SIG-M5 treated with dmso at 0.1 percent for 504 hours (cell line): ENCODE measurements at regions not wholly inside any gene's neighbourhood (a gene's known extent, or its start where the extent isn't known, plus 50 kb on each side); places are given as distances from the start of the nearest gene placed in this dataset.
"Not testable (repeated sequence)": the region's sequence is repeated elsewhere in the genome, so short reads cannot be mapped to it uniquely, and the experiment has no call there.

ENCODE experiments used
- DNase-seq: peaks from one replicate; lab custom pipeline; 2025; ENCODE audit not compliant: unreplicated experiment; lab: John Stamatoyannopoulos, UW

GRCh38 chr9:102000956-102001355 lies 262.5 kb upstream of the GRIN3A start:
- no peak for DNase-seq

DNA sequence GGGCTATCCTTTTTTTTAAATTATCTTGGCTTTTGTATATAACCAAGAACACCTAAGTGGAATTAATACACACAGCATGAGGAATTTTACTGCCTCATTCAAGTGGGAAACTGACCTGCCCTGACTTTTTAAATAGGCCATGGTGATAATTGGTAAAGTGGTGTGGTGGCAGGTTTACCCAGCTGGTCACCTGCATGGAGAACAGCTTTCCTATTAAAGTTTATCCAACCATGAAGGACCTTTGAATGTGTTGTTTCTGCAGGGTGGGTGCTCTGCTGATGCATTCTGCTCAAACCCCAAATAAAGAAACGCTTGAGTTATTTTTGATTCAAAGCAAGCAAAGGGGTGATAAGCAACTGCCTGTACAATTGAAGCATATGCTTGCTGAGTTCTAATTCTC lies 261.0 kb upstream of the GRIN3A start:
- no peak for DNase-seq

- no peak for DNase-seq
Measured at GRCh38 chr9:101995231-101995630, 256.8 kb upstream of the GRIN3A start.

DNA sequence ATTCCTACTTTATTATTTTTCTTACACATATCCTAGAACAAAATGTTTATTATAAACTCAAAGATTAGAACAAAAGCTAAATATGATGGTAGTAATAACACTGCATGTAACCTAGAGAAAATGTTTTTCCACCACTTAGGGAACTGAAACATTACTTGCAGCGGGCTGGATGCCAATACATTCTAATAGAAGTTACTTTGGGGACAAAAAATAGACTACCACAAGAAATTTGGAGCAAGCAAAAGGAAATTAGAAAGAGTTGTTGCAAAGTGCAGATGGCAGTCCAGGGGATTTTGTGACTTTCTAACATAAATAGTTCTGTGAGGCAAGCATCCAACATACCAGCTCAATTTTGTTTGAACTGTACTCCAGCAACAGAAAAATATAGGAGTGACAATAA lies 255.3 kb upstream of the GRIN3A start:
- no peak for DNase-seq

- no peak for DNase-seq
Measured at GRCh38 chr9:101991926-101992325, 253.5 kb upstream of the GRIN3A start.

GRCh38 chr9:101977614-101978210 lies 239.3 kb upstream of the GRIN3A start:
- peak; percentile 35 for DNase-seq

DNA sequence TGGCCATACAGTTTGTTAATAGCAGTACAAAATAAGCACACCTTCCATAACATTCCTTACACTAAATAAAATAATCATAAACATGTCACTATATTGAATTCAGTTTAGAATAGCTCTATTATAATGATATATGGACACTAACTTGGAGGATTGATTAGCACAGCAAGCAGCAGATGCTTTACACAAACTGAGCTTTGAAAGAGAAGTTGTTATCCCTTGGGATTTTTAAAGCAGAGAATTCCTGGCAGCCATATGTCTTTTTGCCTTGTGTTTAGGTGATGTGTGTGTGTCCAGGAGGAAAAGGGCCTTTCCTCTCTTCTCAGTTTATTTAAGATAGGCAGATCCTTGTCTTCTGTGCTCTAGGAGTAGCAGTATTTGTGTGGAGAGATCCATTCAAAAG lies 232.2 kb upstream of the GRIN3A start:
- no peak for DNase-seq

DNA sequence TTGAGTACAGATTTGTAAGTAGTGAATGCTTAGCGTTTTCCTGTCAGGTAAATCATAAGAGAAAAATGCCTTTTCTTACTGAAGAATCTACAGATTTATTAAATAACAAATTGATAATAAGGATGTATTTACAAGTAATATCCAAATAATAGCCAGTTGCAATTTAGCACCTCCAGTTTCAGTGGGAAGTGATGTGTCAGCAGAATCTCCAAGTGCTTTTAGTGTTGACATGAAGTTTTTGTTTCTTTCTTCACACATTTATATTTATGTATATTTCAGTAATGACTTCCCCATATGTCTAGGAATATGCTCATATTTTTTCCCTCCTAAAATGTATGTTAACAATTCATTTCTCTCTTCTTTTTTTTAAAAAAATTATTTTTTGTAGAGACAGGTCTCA lies 229.9 kb upstream of the GRIN3A start:
- DNase-seq = no peak

GRCh38 chr9:101966691-101967090 lies 228.2 kb upstream of the GRIN3A start:
- no peak for DNase-seq

GRCh38 chr9:101957705-101958104 lies 219.3 kb upstream of the GRIN3A start:
- no peak for DNase-seq

- no peak for DNase-seq
Measured at GRCh38 chr9:101951598-101951997, 213.2 kb upstream of the GRIN3A start.

GRCh38 chr9:101931756-101932155 lies 193.3 kb upstream of the GRIN3A start:
- no peak for DNase-seq

DNA sequence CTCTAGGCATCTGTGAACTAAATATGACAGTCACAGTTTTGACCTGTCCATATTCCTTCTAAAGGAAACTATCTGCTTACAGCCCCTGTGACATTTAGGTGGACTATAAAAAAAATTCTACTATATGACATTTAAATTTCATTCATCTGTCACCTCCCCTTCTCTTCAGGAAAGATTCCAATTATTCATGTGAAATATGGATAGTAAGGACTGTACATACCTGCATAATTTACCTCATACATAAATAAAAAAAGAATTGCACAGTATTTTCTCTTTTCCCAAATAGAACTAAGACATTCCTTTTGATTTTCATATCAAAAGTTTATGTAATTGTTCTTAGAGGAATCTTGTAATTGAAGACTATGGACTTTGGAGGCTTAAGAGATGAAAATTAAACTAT lies 192.3 kb upstream of the GRIN3A start:
- DNase-seq = no peak

GRCh38 chr9:101925498-101925897 lies 187.1 kb upstream of the GRIN3A start:
- no peak for DNase-seq

DNA sequence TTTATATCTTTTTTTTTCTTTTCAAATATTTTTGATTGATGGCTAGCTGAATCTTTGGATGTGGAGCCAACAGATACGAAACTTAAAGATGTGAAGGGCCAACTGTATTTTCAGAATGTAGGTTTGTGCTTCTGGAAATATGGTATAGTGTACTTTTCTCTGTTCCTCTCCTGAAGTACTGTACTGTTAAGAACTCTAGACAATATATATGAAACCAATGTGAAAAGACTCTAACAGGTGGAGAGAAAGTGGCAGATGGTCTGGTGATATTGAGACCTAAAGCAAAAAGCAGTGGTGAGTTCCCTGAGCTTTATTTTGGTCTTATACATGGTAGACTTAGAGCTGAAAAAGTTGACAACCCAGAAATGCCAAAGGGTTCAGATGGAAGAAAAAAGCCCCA lies 185.0 kb upstream of the GRIN3A start:
- DNase-seq = no peak

DNA sequence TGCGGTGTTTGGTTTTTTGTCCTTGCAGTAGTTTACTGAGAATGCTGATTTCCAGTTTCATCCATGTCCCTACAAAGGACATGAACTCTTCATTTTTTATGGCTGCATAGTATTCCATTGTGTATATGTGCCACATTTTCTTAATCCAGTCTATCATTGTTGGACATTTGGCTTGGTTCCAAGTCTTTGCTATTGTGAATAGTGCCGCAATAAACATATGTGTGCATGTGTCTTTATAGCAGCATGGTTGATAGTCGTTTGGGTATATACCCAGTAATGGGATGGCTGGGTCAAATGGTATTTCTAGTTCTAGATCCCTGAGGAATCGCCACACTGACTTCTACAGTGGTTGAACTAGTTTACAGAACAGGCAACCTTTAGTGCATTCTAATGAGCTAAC lies 178.5 kb upstream of the GRIN3A start:
- not testable (repeated sequence) for DNase-seq

DNA sequence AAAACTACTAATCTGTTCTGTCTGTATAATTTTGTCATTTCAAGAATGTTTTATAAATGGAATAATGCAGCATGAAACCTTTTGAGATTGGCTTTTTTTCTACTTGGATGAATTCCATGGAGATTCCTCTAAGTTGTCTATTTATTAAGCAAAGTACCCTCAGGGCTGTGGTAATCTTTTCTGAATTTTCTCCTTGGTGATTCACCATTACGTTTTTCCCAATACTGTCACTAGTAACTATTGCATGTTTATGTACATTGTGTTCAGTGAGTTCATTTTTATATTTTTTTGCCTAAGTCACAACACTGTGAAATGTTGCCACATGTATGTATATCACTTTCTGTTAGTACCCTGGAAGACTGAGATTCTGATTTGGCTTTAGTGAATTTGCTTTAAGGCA lies 177.0 kb upstream of the GRIN3A start:
- no peak for DNase-seq

DNA sequence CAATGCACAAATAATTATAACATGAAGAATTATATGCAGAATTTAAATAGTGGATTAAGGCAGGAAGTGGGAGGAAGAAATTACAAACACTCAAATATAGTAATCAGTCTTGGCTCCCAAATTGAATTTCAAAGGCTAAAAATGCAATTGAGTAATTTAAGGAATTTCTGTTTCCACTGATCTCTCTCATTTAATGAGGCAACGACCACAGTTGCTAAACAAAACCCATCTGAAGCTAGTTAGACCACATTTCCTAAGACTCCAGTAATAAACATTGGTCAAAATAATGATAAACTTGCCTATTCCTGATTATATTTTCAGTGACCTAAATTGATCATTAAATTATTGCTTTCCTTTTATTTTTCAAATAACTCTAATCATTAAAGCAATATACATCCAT lies 174.3 kb upstream of the GRIN3A start:
- no peak for DNase-seq

DNA sequence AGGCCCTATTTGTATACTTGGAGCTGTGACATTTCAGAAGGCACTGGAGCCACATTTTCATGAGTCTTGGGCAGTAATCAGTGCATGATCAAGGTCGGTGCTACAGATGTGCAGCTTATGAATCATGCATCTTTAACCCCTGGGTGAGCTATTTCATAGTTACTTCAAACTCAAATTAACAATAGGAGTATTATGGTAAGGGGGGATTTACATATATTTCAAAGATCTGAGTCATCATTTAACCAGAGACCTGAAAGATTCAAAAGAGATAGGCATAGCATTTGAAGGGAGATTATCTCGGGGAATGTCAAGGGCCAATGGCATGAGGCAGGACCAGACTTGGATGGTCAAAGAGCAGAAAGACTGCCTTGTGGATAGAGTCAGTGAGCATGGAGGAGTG lies 169.0 kb upstream of the GRIN3A start:
- no peak for DNase-seq

DNA sequence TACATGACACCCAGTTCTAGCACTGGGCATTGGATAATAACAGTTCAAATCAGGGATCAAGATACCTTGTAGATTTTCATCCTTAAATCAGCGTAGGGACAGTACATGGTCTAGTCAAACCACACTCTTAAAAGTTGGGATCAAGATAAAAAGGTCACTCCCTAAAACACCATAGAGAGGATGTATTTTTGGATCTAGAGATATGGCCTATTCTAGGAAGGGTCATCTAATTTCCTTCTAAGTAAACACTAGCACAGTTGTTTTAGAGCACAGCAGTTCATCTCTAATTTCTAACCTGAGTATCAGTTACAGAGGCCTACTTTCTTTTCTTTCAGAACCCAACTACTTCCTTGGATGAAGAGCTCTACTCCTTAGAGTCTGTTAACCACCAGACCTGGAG lies 166.4 kb upstream of the GRIN3A start:
- DNase-seq = no peak

- no peak for DNase-seq
Measured at GRCh38 chr9:101902051-101902450, 163.6 kb upstream of the GRIN3A start.

DNA sequence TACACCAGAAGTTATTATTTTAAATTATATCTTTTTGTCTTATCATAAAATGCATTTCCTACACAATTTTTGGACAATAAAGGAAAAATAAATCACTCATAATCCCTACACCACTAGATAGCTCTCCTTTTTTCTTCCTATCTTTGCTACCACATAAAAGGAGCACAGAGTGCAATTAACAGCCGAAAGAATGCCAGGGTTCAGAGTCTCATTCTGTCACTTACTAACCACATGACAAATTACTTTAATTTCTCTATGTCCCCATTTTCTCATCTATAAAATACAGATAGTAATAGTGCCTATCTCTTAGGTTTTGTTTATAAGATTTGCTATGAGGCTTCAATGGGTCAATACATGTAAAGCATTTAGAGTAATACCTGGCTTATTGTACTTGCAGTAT lies 158.7 kb upstream of the GRIN3A start:
- no peak for DNase-seq
